Thymus (tissue), 11 donors: ENCODE measurements at regions not wholly inside any gene's neighbourhood (a gene's known extent, or its start where the extent isn't known, plus 50 kb on each side); places are given as distances from the start of the nearest gene placed in this dataset.

Experiments used
- DNase-seq, 9 donors: peaks; one replicate each; pipeline ENCODE4 v3.0.0-alpha.2; 2013; ENCODE audit warnings: low spot score in 9 of 9, low read depth in 6 of 9, missing footprints in 1 of 9
- H3K27ac ChIP-seq, 2 donors: one replicate each; pipeline ENCODE4 v1.5.1; 2013; ENCODE audit warnings: control low read depth in 1 of 2, low read depth in 1 of 2, low read length in 1 of 2, mild to moderate bottlenecking in 1 of 2, moderate library complexity in 1 of 2
- H3K27me3 ChIP-seq, 2 donors: one replicate each; pipeline ENCODE4 v1.5.1; 2013; ENCODE audit warnings: low read length in 1 of 2; ENCODE audit not compliant: control insufficient read depth in 2 of 2, insufficient read depth in 1 of 2
- H3K36me3 ChIP-seq, 2 donors: one replicate each; pipeline ENCODE4 v1.5.1; 2013; ENCODE audit warnings: low read length in 1 of 2, mild to moderate bottlenecking in 1 of 2, moderate library complexity in 1 of 2; ENCODE audit not compliant: control insufficient read depth in 2 of 2, insufficient read depth in 2 of 2
- H3K4me1 ChIP-seq, 2 donors: one replicate each; pipeline ENCODE4 v1.5.1; 2013; ENCODE audit warnings: low read length in 2 of 2; ENCODE audit not compliant: control insufficient read depth in 2 of 2, insufficient read depth in 2 of 2
- H3K4me3 ChIP-seq, 2 donors: one replicate each; pipeline ENCODE4 v1.5.1; 2013; ENCODE audit warnings: low read length in 2 of 2, control low read depth in 1 of 2, mild to moderate bottlenecking in 1 of 2
- H3K9me3 ChIP-seq, 2 donors: one replicate each; pipeline ENCODE4 v1.5.1; 2013; ENCODE audit warnings: low read length in 1 of 2, mild to moderate bottlenecking in 1 of 2; ENCODE audit not compliant: control insufficient read depth in 2 of 2, insufficient read depth in 1 of 2
- WGBS: extraction: QIAGEN DNeasy Blood & Tissue Kit; methylation state at CpG from one replicate; pipeline ENCODE4 v1.1.7; 2013; 5-methylcytosine and 5-hydroxymethylcytosine counted together
- donor health status: healthy.

- peaks cover 0 to under 1% of the 10 kb centered on the region in 2 donors for H3K27me3 ChIP-seq
- H3K9me3 ChIP-seq: peaks cover 0 to 6% of the 10 kb centered on the region in 2 donors
- 90% methylated on average over 11 of the region's 11 CpGs for WGBS
- H3K27ac ChIP-seq: no peak overlapping the region
- DNase-seq: no peak
- no peak overlapping the region for H3K4me3 ChIP-seq
- H3K4me1 ChIP-seq: peaks cover 0 to 19% of the 10 kb centered on the region in 2 donors
- H3K36me3 ChIP-seq: no peaks in the 10 kb centered on the region
Observed at GRCh38 chr16:86027373-86028126, 128.6 kb downstream of the IRF8 start.

- no peaks in the 10 kb centered on the region for H3K36me3 ChIP-seq
- no peak overlapping the region for H3K4me3 ChIP-seq
- DNase-seq: peak in 2 of 9 donors; percentile 15 to 35
- peaks cover 3 to 9% of the 10 kb centered on the region in 2 donors for H3K27me3 ChIP-seq
- H3K27ac ChIP-seq: no peak overlapping the region
- H3K9me3 ChIP-seq: peaks cover 0 to 6% of the 10 kb centered on the region in 2 donors
- WGBS: 31% methylated on average over 20 of the region's 20 CpGs
- H3K4me1 ChIP-seq: peaks cover 0 to 27% of the 10 kb centered on the region in 2 donors
Observed at GRCh38 chr16:86029131-86029741, 130.3 kb downstream of the IRF8 start.

DNA sequence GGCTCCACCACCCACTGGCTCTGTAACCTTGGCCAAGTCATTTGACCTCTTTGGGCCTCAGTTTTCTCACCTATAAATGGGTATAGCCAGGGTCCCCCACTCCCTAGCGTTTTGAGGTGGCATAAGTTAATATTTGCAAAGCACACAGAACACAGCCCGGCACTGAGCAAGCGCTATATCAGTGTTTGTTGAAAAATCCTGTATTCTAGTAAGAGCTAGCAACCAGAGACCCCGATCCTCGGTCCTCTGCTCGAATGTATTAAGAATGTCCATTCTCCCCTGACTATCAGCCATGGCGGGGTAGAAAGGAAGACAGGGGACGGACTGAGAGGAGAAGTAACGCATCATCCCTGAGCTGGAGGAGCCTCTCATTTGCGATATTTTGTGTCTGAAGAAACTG, 131.2 kb downstream of the IRF8 start:
- DNase-seq: no peak
- no peaks in the 10 kb centered on the region for H3K36me3 ChIP-seq
- H3K4me1 ChIP-seq: peaks cover 0 to 27% of the 10 kb centered on the region in 2 donors
- peaks cover 3 to 9% of the 10 kb centered on the region in 2 donors for H3K27me3 ChIP-seq
- H3K27ac ChIP-seq: no peak overlapping the region
- 96% methylated on average over 10 of the region's 10 CpGs for WGBS
- H3K9me3 ChIP-seq: no peaks in the 10 kb centered on the region
- H3K4me3 ChIP-seq: no peak overlapping the region

GRCh38 chr16:86031141-86031678, 132.2 kb downstream of the IRF8 start:
- Histone ChIP-seq H3K27me3 (peaks cover 3 to 9% of the 10 kb centered on the region in 2 donors), H3K4me1 (peaks cover 0 to 25% of the 10 kb centered on the region in 2 donors), H3K27ac (no peak overlapping the region), H3K9me3 (no peaks in the 10 kb centered on the region), H3K36me3 (no peaks in the 10 kb centered on the region), H3K4me3 (no peak overlapping the region)
- DNase-seq: no peak
- WGBS: 87% methylated on average over 5 of the region's 5 CpGs

- peak overlapping the region in 1 of 2 donors; percentile 13 for H3K27ac ChIP-seq
- 57% methylated on average over 19 of the region's 19 CpGs for WGBS
- no peak for DNase-seq
Observed at GRCh38 chr16:86033016-86033474, 134.1 kb downstream of the IRF8 start.

GRCh38 chr16:86033971-86034370, 135.0 kb downstream of the IRF8 start:
- no peak overlapping the region for H3K27ac ChIP-seq
- no peak overlapping the region for H3K4me3 ChIP-seq
- H3K9me3 ChIP-seq: no peaks in the 10 kb centered on the region
- H3K27me3 ChIP-seq: peaks cover 3 to 9% of the 10 kb centered on the region in 2 donors
- H3K36me3 ChIP-seq: no peaks in the 10 kb centered on the region
- DNase-seq: no peak
- WGBS: 95% methylated on average over 4 of the region's 4 CpGs
- peaks cover 0 to 33% of the 10 kb centered on the region in 2 donors for H3K4me1 ChIP-seq

More at GRCh38 chr16:86033016-86033474, 134.1 kb downstream of the IRF8 start:
- Histone ChIP-seq H3K9me3 (no peaks in the 10 kb centered on the region), H3K36me3 (no peaks in the 10 kb centered on the region), H3K27me3 (peaks cover 3 to 9% of the 10 kb centered on the region in 2 donors), H3K4me1 (peaks cover 0 to 25% of the 10 kb centered on the region in 2 donors), H3K4me3 (no peak overlapping the region)

GRCh38 chr16:86034421-86034919, 135.5 kb downstream of the IRF8 start:
- no peak overlapping the region for H3K27ac ChIP-seq
- peaks cover 3 to 9% of the 10 kb centered on the region in 2 donors for H3K27me3 ChIP-seq

GRCh38 chr16:86035906-86036305, 136.9 kb downstream of the IRF8 start:
- Histone ChIP-seq H3K4me1 (peaks cover 0 to 31% of the 10 kb centered on the region in 2 donors), H3K27ac (no peak overlapping the region), H3K4me3 (no peak overlapping the region), H3K27me3 (peaks cover 3 to 11% of the 10 kb centered on the region in 2 donors), H3K36me3 (no peaks in the 10 kb centered on the region), H3K9me3 (no peaks in the 10 kb centered on the region)
- WGBS: 97% methylated on average over 13 of the region's 13 CpGs
- DNase-seq: no peak

More at GRCh38 chr16:86034421-86034919, 135.5 kb downstream of the IRF8 start:
- Histone ChIP-seq H3K36me3 (no peaks in the 10 kb centered on the region), H3K4me1 (peaks cover 0 to 33% of the 10 kb centered on the region in 2 donors), H3K9me3 (no peaks in the 10 kb centered on the region), H3K4me3 (no peak overlapping the region)
- 94% methylated on average over 12 of the region's 12 CpGs for WGBS
- DNase-seq: no peak
